ENCODE measurements at regions not wholly inside any gene's neighbourhood (a gene's known extent, or its start where the extent isn't known, plus 50 kb on each side); places are given as distances from the start of the nearest gene placed in this dataset.

GRCh38 chr21:28358170-28358569 lies 634.5 kb downstream of the LTN1 start:
- no peak overlapping the region for H3K4me3 ChIP-seq
- WGBS, 2 donors, result 78 to 80% methylated on average over 1 of the region's 1 CpG
- no peaks in the 10 kb centered on the region for H3K9me3 ChIP-seq
- no peak overlapping the region for H3K27ac ChIP-seq
- H3K36me3 ChIP-seq (replicated peaks in 1 of 2; ENCODE audit: insufficient read depth in 1 of 2, low read depth in 2 of 2), result no peaks in the 10 kb centered on the region
- no peaks in the 10 kb centered on the region for H3K4me1 ChIP-seq
- intact Hi-C loops (cut with DNase I), result no loop called here
- no peaks in the 10 kb centered on the region for H3K27me3 ChIP-seq
- DNase-seq, result no peak
- no peak for ATAC-seq
- no peak for TF ChIP-seq CTCF (IDR thresholded peaks at IDR 0.05)
- TF ChIP-seq POLR2A (IDR thresholded peaks at IDR 0.05), result no peak

- no peak for DNase-seq
- Histone ChIP-seq H3K36me3 (replicated peaks in 1 of 2; ENCODE audit: insufficient read depth in 1 of 2, low read depth in 2 of 2) (no peaks in the 10 kb centered on the region), H3K9me3 (no peaks in the 10 kb centered on the region), H3K4me3 (no peak overlapping the region), H3K4me1 (no peaks in the 10 kb centered on the region), H3K27ac (no peak overlapping the region), H3K27me3 (no peaks in the 10 kb centered on the region)
- no peak for ATAC-seq
- TF ChIP-seq POLR2A (IDR thresholded peaks at IDR 0.05) (no peak), CTCF (IDR thresholded peaks at IDR 0.05) (no peak)
- intact Hi-C loops (cut with DNase I), result no loop called here
- WGBS, 2 donors, result 90 to 92% methylated on average over 3 of the region's 3 CpGs
These were observed 634.9 kb downstream of the LTN1 start for GRCh38 chr21:28357743-28358142.

DNA sequence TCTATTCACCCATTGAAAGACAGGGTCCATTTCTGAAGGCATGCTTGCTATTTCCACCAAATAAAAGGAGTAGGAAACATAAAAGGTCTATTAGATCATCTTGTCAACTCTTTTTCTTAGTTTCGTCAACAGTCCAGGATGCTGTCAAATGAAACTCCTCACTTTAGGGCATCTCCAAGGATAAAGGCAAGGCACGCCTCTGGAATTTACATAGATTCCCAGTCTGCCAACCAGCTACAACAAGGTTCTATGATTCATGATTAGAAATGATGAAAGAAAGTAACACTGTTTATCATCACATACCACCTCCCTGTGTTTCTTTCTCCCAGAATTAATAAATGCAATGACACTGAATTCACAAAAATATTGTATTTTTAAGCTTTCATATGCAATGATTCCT lies 636.3 kb downstream of the LTN1 start:
- Histone ChIP-seq H3K4me3 (no peak overlapping the region), H3K9me3 (no peaks in the 10 kb centered on the region), H3K27ac (no peak overlapping the region), H3K36me3 (replicated peaks in 1 of 2; ENCODE audit: insufficient read depth in 1 of 2, low read depth in 2 of 2) (no peaks in the 10 kb centered on the region), H3K27me3 (no peaks in the 10 kb centered on the region), H3K4me1 (no peaks in the 10 kb centered on the region)
- ATAC-seq (no peak), DNase-seq (no peak)
- intact Hi-C loops (cut with DNase I), result no loop called here
- 75 to 80% methylated on average over 2 of the region's 2 CpGs for WGBS, 2 donors
- TF ChIP-seq CTCF (IDR thresholded peaks at IDR 0.05) (no peak), POLR2A (IDR thresholded peaks at IDR 0.05) (no peak)

GRCh38 chr21:28345934-28346333 lies 646.7 kb downstream of the LTN1 start:
- intact Hi-C loops (cut with DNase I), result loop anchor here (10.0 kb wide), 1 partner anchor 1491 kb away; no protein-coding TSS in a partner anchor
- DNase-seq (no peak), ATAC-seq (no peak)

More at GRCh38 chr21:28345934-28346333, 646.7 kb downstream of the LTN1 start:
- Histone ChIP-seq H3K27ac (no peak overlapping the region), H3K4me1 (no peaks in the 10 kb centered on the region), H3K4me3 (no peak overlapping the region), H3K36me3 (replicated peaks in 1 of 2; ENCODE audit: insufficient read depth in 1 of 2, low read depth in 2 of 2) (no peaks in the 10 kb centered on the region), H3K27me3 (no peaks in the 10 kb centered on the region), H3K9me3 (no peaks in the 10 kb centered on the region)
- WGBS, 2 donors, result 60 to 65% methylated on average over 2 of the region's 2 CpGs
- TF ChIP-seq POLR2A (IDR thresholded peaks at IDR 0.05) (no peak), CTCF (IDR thresholded peaks at IDR 0.05) (no peak)
